Mononuclear cell (primary cell): ENCODE measurements at regions not wholly inside any gene's neighbourhood (a gene's known extent, or its start where the extent isn't known, plus 50 kb on each side); places are given as distances from the start of the nearest gene placed in this dataset.
"Not testable (repeated sequence)": the region's sequence is repeated elsewhere in the genome, so short reads cannot be mapped to it uniquely, and the experiment has no call there.

Experiments
- H3K27me3 ChIP-seq: 2 replicates; pipeline ENCODE4 v1.6.0; 2011; ENCODE audit warnings: low read length, control low read depth; ENCODE audit not compliant: insufficient read depth
- H3K4me1 ChIP-seq: 2 replicates; pipeline ENCODE4 v1.5.1; 2011; ENCODE audit warnings: mild to moderate bottlenecking, low read length, control low read depth; ENCODE audit not compliant: insufficient read depth
- H3K4me3 ChIP-seq: 2 replicates; pipeline ENCODE4 v1.5.1; 2011; ENCODE audit warnings: mild to moderate bottlenecking, low read length, moderate library complexity
- H3K9me3 ChIP-seq: 2 replicates; pipeline ENCODE4 v1.5.1; 2011; ENCODE audit warnings: low read depth, mild to moderate bottlenecking, control low read depth, low read length

GRCh38 chr4:138864961-138865720 is 150.4 kb upstream of the NOCT start:
- Histone ChIP-seq H3K4me1 (no peaks in the 10 kb centered on the region), H3K27me3 (no peaks in the 10 kb centered on the region), H3K4me3 (no peak overlapping the region), H3K9me3 (no peaks in the 10 kb centered on the region)

GRCh38 chr4:138863160-138863559 is 152.4 kb upstream of the NOCT start:
- H3K9me3 ChIP-seq = no peaks in the 10 kb centered on the region
- H3K4me3 ChIP-seq = no peak overlapping the region
- H3K27me3 ChIP-seq = no peaks in the 10 kb centered on the region
- H3K4me1 ChIP-seq = no peaks in the 10 kb centered on the region

GRCh38 chr4:138861135-138861534 is 154.4 kb upstream of the NOCT start:
- Histone ChIP-seq H3K4me1 (no peaks in the 10 kb centered on the region), H3K9me3 (no peaks in the 10 kb centered on the region), H3K4me3 (no peak overlapping the region), H3K27me3 (no peaks in the 10 kb centered on the region)

- H3K4me3 ChIP-seq, H3K27me3 ChIP-seq: not testable (repeated sequence)
Observed at GRCh38 chr4:138860357-138860756, 155.2 kb upstream of the NOCT start.

GRCh38 chr4:138859254-138859653 is 156.3 kb upstream of the NOCT start:
- H3K9me3 ChIP-seq = no peaks in the 10 kb centered on the region
- no peak overlapping the region for H3K4me3 ChIP-seq
- H3K27me3 ChIP-seq = no peaks in the 10 kb centered on the region
- H3K4me1 ChIP-seq = no peaks in the 10 kb centered on the region

More at GRCh38 chr4:138860357-138860756, 155.2 kb upstream of the NOCT start:
- H3K4me1 ChIP-seq, H3K9me3 ChIP-seq: not testable (repeated sequence)

- H3K4me1 ChIP-seq = no peaks in the 10 kb centered on the region
- H3K9me3 ChIP-seq = no peaks in the 10 kb centered on the region
- no peaks in the 10 kb centered on the region for H3K27me3 ChIP-seq
- H3K4me3 ChIP-seq = no peak overlapping the region
Observed at GRCh38 chr4:138858419-138858818, 157.2 kb upstream of the NOCT start.

GRCh38 chr4:138857416-138857815 is 158.2 kb upstream of the NOCT start:
- no peaks in the 10 kb centered on the region for H3K4me1 ChIP-seq
- H3K4me3 ChIP-seq = no peak overlapping the region
- no peaks in the 10 kb centered on the region for H3K27me3 ChIP-seq
- no peaks in the 10 kb centered on the region for H3K9me3 ChIP-seq

GRCh38 chr4:138852681-138853080 is 162.9 kb upstream of the NOCT start:
- H3K4me3 ChIP-seq = no peak overlapping the region

GRCh38 chr4:138851391-138852335 is 163.9 kb upstream of the NOCT start:
- H3K9me3 ChIP-seq = no peaks in the 10 kb centered on the region
- no peaks in the 10 kb centered on the region for H3K27me3 ChIP-seq
- H3K4me1 ChIP-seq = no peaks in the 10 kb centered on the region
- H3K4me3 ChIP-seq = no peak overlapping the region

More at GRCh38 chr4:138852681-138853080, 162.9 kb upstream of the NOCT start:
- Histone ChIP-seq H3K9me3 (no peaks in the 10 kb centered on the region), H3K4me1 (no peaks in the 10 kb centered on the region), H3K27me3 (no peaks in the 10 kb centered on the region)

- no peaks in the 10 kb centered on the region for H3K4me1 ChIP-seq
- H3K9me3 ChIP-seq = no peaks in the 10 kb centered on the region
- no peak overlapping the region for H3K4me3 ChIP-seq
- no peaks in the 10 kb centered on the region for H3K27me3 ChIP-seq
Observed at GRCh38 chr4:138845664-138846063, 169.9 kb upstream of the NOCT start.

GRCh38 chr4:138845054-138845453 is 170.5 kb upstream of the NOCT start:
- Histone ChIP-seq H3K4me1 (no peaks in the 10 kb centered on the region), H3K27me3 (no peaks in the 10 kb centered on the region)

GRCh38 chr4:138843616-138844015 is 172.0 kb upstream of the NOCT start:
- Histone ChIP-seq H3K27me3 (no peaks in the 10 kb centered on the region), H3K4me3 (no peak overlapping the region), H3K9me3 (no peaks in the 10 kb centered on the region), H3K4me1 (no peaks in the 10 kb centered on the region)

More at GRCh38 chr4:138845054-138845453, 170.5 kb upstream of the NOCT start:
- H3K4me3 ChIP-seq = no peak overlapping the region
- H3K9me3 ChIP-seq = no peaks in the 10 kb centered on the region

- Histone ChIP-seq H3K9me3 (no peaks in the 10 kb centered on the region), H3K4me1 (no peaks in the 10 kb centered on the region), H3K4me3 (no peak overlapping the region), H3K27me3 (no peaks in the 10 kb centered on the region)
Observed at GRCh38 chr4:138841343-138841742, 174.2 kb upstream of the NOCT start.

GRCh38 chr4:138838251-138838650 is 177.3 kb upstream of the NOCT start:
- Histone ChIP-seq H3K4me1 (no peaks in the 10 kb centered on the region), H3K9me3 (no peaks in the 10 kb centered on the region), H3K4me3 (no peak overlapping the region), H3K27me3 (peaks cover 2% of the 10 kb centered on the region)

GRCh38 chr4:138835832-138836533 is 179.6 kb upstream of the NOCT start:
- H3K9me3 ChIP-seq = no peaks in the 10 kb centered on the region
- H3K4me3 ChIP-seq = no peak overlapping the region
- no peaks in the 10 kb centered on the region for H3K4me1 ChIP-seq
- H3K27me3 ChIP-seq = peaks cover 2% of the 10 kb centered on the region
